ENCODE measurements at regions not wholly inside any gene's neighbourhood (a gene's known extent, or its start where the extent isn't known, plus 50 kb on each side); places are given as distances from the start of the nearest gene placed in this dataset.

DNA sequence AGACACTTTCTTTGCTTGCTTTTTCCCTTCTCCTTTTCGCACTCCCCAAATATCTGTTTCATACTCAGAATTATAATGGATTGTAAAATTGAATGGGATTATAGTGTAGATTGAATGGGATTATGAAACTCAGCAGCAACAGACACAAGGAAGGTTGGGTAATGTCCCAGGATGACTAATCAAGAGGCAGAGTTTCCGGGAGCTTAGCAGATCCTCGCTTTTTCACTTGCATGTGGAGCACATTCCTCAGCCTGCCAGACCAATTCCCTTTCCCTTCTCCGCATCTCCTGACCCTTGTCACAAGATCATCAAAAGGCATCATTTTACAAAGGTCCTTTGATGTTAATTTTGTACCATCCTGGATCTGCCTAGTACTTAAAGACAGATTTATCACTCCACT, 55.1 kb upstream of the SLC1A1 start:
- H3K27me3 Mint-ChIP-seq: no peaks in the 10 kb centered on the region
- no peak overlapping the region for H3K27ac Mint-ChIP-seq
- peaks cover 10% of the 10 kb centered on the region for H3K9me3 Mint-ChIP-seq
- no peak overlapping the region for H3K4me3 Mint-ChIP-seq
- ATAC-seq: no peak
- H3K36me3 Mint-ChIP-seq: no peaks in the 10 kb centered on the region
- H3K4me1 Mint-ChIP-seq: peaks cover 5% of the 10 kb centered on the region

DNA sequence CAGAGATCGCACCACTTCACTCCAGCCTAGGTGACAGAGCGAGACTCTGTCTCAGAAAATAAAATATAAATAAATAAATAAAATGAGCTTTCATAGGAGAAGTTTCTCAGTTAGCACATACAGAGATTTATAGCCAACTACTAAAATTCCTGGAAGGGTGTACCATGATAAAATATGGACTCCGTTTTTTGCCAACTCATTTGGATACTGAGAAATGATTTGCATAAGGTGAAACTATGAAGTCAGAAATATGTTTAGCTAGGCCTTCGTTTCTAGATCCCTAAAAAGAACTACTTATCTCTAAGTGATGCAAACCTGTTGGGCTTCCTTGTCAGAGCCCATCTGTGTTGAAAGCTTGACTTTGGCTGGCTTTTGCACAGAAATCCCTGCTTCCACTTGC, 56.9 kb upstream of the SLC1A1 start:
- no peaks in the 10 kb centered on the region for H3K36me3 Mint-ChIP-seq
- no peaks in the 10 kb centered on the region for H3K9me3 Mint-ChIP-seq
- H3K27me3 Mint-ChIP-seq: no peaks in the 10 kb centered on the region
- peaks cover 5% of the 10 kb centered on the region for H3K4me1 Mint-ChIP-seq
- H3K27ac Mint-ChIP-seq: no peak overlapping the region
- no peak overlapping the region for H3K4me3 Mint-ChIP-seq
- ATAC-seq: no peak

DNA sequence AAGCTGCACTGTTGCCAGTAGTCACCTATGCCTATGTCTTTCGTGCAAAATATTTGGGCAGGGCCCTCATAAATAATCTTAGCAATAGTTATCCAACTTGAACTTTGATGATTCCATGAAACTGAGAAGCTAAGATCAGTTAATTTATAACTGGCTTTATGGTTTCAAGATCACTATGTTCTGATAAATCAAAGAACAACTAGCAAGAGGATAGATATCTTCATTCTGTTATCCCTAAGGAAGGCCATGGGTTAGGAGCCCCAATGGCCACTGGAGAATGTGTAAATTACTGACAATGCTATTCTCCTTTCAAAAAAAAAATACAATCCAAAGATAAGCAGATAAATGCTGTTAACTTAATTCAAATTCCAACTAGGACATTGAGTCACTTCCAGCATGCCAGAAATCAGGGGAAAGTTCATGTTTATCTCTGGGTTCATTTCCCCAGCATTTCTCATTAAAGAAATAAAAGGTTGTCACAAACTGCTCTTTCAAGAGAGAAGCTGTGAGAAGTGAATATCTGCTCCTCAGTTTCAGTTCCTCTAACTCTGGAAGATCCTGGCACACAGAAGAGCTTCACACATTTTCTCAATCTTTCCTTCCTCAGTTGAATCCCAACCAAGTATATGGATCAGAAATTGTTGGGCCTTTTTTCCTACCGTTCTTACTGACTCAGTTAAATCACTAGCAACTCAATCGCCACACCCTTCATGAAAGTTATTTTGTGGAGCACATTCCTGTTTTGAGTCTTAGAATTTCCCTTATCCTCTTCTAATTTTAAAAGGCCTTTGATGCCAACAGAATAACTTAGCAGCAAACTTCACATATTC, 59.6 kb upstream of the SLC1A1 start:
- Mint-ChIP-seq H3K4me1 (peaks cover 12% of the 10 kb centered on the region), H3K36me3 (no peaks in the 10 kb centered on the region), H3K9me3 (no peaks in the 10 kb centered on the region), H3K27me3 (no peaks in the 10 kb centered on the region), H3K27ac (no peak overlapping the region), H3K4me3 (no peak overlapping the region)
- ATAC-seq: no peak

DNA sequence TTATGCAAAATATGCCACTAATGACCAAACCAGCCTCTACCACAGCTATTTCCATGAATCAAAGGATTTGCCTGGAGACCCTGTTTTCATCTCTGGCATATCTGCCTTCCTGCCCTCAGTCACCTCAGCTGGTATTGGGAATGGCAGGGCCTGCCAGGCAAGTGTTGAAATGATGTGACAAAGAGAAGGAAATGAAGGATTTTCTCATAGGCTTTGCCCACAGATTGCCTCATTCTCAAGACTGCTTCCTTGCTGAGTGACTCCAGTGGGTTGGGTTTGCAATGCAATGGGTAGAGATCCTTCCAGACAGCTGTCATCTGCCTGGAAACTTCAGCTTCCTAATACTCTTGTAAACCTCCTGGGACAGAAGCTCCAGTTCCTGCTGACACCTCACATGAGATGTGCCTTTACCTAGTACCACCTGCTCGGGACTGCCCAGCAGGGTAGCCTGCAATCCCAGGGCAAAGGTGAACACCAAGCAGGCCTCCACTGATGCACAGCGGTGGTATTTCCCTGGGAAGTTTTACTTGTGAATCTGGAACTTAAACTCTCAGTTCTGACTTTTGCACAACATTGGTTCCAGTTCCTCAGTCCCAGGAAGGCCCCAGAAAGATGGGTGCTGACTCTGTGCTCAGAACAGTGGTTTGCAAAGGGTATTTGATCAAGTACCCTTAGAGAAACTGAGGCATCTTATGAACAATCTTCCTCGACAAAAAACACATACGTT, 64.8 kb upstream of the SLC1A1 start:
- Mint-ChIP-seq H3K27ac (no peak overlapping the region), H3K27me3 (no peaks in the 10 kb centered on the region), H3K4me1 (peaks cover 6% of the 10 kb centered on the region), H3K9me3 (no peaks in the 10 kb centered on the region), H3K4me3 (no peak overlapping the region), H3K36me3 (no peaks in the 10 kb centered on the region)
- ATAC-seq: peak; percentile 66

DNA sequence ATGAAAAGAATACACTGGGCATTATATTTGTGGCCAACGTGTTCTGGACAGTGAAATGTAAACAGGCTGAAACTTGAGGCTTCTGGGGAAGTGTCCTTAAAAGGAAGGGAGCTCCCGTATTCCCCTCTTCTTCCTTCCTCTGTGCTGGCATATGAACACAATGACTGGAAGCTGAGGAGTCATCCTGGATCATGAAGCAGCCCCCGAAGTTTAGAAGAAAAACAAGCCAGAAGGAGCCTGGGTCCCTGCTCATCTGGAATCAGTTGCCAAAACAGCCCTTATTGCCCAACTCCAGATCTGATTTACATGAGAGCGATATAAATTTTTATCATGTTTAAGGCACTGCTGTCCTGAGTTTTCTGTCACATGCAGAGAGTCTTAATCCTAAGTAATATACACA, 65.4 kb upstream of the SLC1A1 start:
- Mint-ChIP-seq H3K9me3 (no peaks in the 10 kb centered on the region), H3K27ac (no peak overlapping the region), H3K4me3 (no peak overlapping the region), H3K36me3 (no peaks in the 10 kb centered on the region), H3K4me1 (peaks cover 6% of the 10 kb centered on the region), H3K27me3 (no peaks in the 10 kb centered on the region)
- no peak for ATAC-seq

DNA sequence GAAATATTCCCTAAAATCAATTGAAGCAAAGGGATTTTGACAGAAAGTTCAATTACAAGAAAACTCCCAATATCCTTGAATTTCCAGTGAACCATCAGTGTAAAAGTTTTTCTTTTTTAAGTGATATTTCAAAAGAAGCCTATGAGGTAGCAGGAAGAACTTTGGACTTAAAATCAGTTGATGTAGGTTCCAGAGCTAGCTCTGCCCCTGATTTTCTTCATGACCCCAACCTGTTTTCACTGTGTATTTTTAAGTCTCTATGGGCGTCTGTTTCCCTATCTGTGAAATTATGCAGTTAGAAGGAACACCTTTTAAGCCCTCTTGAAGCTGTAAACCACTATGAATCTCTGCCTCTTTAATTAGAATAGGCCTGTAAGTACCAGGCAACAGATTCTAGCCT, 66.2 kb upstream of the SLC1A1 start:
- Mint-ChIP-seq H3K36me3 (no peaks in the 10 kb centered on the region), H3K27me3 (no peaks in the 10 kb centered on the region), H3K27ac (no peak overlapping the region), H3K4me3 (no peak overlapping the region), H3K4me1 (peaks cover 6% of the 10 kb centered on the region), H3K9me3 (no peaks in the 10 kb centered on the region)
- ATAC-seq: no peak

DNA sequence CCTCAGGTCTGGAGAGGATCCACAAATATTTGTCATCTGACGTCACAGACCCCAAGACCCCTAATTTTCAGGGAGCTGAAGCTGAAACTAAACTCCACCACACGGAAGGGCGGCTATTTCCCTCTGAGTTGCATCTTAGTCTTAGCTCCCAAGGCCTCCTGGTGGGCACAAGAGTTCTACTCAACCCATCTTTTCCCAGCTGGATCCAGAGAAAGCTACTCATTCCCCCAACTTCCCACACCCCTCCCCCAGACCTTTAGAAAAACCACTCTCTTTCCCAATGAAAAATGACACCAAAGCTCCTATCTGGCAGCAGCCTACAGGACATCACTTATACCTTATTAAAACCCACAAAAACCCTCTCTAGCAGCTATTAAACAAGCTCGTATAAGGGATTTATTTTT, 67.1 kb upstream of the SLC1A1 start:
- H3K4me3 Mint-ChIP-seq: no peak overlapping the region
- no peak for ATAC-seq
- no peaks in the 10 kb centered on the region for H3K9me3 Mint-ChIP-seq
- H3K27ac Mint-ChIP-seq: no peak overlapping the region
- H3K4me1 Mint-ChIP-seq: peaks cover 6% of the 10 kb centered on the region
- H3K27me3 Mint-ChIP-seq: no peaks in the 10 kb centered on the region
- H3K36me3 Mint-ChIP-seq: no peaks in the 10 kb centered on the region

DNA sequence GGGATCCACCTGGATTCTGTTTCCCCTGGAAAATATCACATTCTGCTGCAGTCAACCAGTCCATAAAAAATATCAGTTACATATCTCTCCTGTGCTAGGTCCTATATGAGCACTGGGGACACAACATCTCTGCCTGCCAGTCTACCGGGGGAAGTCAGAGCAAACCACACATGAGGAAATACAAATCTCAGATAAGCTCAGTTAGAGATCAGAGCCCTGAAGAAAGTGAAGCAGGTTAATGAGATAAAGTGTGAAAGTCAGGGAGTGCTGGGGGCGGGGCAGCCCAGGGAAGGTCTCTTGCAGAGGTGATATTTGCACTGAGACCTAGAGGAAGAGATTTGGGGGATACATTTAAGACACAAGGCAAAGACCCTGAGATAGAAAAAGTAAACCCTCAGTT, 67.8 kb upstream of the SLC1A1 start:
- Mint-ChIP-seq H3K9me3 (no peaks in the 10 kb centered on the region), H3K27me3 (no peaks in the 10 kb centered on the region), H3K4me3 (no peak overlapping the region), H3K36me3 (no peaks in the 10 kb centered on the region), H3K4me1 (peaks cover 6% of the 10 kb centered on the region), H3K27ac (no peak overlapping the region)
- ATAC-seq: peak; percentile 46

DNA sequence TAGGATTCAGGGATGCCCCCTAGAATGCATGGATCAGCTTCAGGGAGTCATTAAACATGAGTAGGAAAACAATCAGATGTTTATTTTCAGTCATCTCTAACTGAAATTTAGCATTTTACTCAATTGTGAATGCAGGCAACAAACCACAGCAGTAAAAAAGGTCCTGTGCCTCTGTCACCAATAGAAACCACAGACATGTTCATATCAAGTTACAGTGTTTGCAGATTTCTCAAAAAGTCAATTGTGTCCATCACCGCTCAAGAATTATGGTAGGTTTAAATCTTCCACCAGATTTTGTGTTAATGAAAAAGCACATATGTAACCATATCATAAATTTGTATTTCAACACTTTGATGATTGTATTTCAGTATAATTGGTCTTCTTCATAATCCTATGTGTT, 68.4 kb upstream of the SLC1A1 start:
- Mint-ChIP-seq H3K36me3 (no peaks in the 10 kb centered on the region), H3K9me3 (no peaks in the 10 kb centered on the region), H3K4me3 (no peak overlapping the region), H3K27me3 (no peaks in the 10 kb centered on the region), H3K4me1 (peaks cover 6% of the 10 kb centered on the region), H3K27ac (no peak overlapping the region)
- ATAC-seq: no peak

DNA sequence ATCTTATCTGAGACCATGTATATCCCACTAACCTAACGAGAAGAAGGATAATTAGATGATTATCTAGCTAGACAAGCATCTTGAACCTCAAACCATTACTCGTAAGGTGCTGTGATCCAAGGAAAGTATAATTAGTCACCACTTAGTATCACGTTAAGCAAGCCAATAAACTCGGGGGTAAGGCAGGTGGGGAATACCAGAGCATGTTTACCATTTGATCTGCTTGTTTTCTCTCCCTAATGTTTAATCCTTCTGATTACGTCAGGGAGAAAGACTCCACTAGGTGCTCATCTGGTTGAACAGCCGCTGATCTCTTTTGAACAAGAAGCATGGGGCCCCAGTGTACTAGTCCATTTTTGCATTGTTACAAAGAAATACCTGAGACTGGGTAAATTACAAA, 69.9 kb upstream of the SLC1A1 start:
- Mint-ChIP-seq H3K27me3 (no peaks in the 10 kb centered on the region), H3K27ac (no peak overlapping the region), H3K36me3 (no peaks in the 10 kb centered on the region), H3K4me3 (no peak overlapping the region), H3K4me1 (no peaks in the 10 kb centered on the region), H3K9me3 (no peaks in the 10 kb centered on the region)
- no peak for ATAC-seq

DNA sequence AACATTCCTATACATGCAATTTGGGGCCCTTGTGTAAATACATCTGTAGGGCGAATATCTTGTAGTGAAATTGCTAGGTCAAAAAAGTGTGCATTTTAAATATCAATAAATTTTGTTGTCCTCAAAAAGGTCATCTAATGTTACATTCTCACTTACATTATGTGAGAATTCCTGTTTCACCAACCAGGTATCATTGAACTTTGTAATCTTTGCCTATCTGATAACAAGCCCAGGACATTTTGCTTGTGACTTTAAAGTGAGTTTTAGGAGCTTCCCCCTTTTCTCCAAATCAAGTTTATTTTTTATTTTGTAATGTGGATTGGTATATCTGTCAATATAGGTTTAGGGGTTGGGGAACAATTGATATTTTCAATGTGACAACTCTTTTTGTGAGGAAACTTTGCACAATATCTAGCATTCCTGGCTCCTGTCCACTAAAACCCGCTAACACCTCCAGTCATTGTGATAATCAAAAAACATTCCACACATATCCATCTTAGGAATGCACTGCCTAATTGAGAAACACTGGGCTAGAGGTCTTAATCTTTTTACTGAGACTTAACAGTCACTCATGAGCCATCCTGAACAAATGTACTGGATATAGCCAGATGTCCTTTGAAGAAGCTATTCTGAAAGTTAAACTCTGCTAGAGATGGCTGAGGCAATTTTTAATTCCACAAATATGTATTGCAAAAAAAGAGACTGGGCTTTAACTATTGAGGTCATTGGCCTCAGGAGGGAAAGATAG, 72.5 kb upstream of the SLC1A1 start:
- H3K27ac Mint-ChIP-seq: no peak overlapping the region
- no peaks in the 10 kb centered on the region for H3K36me3 Mint-ChIP-seq
- no peak overlapping the region for H3K4me3 Mint-ChIP-seq
- ATAC-seq: no peak
- H3K9me3 Mint-ChIP-seq: no peaks in the 10 kb centered on the region
- H3K27me3 Mint-ChIP-seq: no peaks in the 10 kb centered on the region
- no peaks in the 10 kb centered on the region for H3K4me1 Mint-ChIP-seq

DNA sequence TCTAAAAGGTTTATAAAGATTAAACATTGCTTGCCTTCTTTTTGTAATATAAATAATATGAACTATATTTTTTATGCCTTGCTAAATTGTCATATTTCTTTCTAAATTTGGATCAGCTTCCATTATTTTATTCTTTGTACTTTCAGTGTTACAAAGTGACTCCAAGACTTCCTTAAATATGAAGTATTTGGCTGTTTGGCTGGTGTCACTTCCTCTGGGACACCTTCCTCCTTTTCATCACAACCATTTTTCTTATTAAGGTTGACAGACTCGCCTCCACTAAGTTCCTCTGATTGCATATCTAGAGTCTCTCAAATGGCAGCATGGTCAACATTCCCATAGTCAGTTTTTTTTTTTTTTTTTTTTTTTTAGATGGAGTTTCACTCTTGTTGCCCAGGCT, 73.8 kb upstream of the SLC1A1 start:
- no peaks in the 10 kb centered on the region for H3K27me3 Mint-ChIP-seq
- H3K36me3 Mint-ChIP-seq: no peaks in the 10 kb centered on the region

DNA sequence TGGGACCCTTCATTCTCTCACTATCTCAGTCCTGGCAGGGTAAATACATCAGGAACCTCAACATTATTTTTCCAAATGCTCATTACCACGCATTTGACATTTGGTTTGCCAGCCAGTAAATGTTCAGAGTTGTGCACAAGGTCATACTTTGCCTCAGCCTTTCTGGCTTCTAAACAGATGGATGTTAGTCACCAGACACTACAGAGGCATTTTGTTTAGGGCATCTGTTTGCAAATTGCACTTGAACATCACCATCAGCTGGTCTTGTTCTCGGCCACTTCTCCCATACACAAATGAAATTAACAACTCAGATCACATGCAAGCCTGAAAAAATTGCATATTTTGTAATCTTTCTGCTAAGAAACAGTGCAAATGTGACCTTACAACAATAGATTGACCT, 75.0 kb upstream of the SLC1A1 start:
- H3K4me3 Mint-ChIP-seq: no peak overlapping the region
- H3K27ac Mint-ChIP-seq: no peak overlapping the region
- H3K9me3 Mint-ChIP-seq: no peaks in the 10 kb centered on the region
- no peak for ATAC-seq
- H3K27me3 Mint-ChIP-seq: no peaks in the 10 kb centered on the region
- H3K4me1 Mint-ChIP-seq: no peaks in the 10 kb centered on the region
- H3K36me3 Mint-ChIP-seq: no peaks in the 10 kb centered on the region

More for the DNA sequence above, 73.8 kb upstream of the SLC1A1 start:
- H3K9me3 Mint-ChIP-seq: no peaks in the 10 kb centered on the region
- no peak for ATAC-seq
- no peaks in the 10 kb centered on the region for H3K4me1 Mint-ChIP-seq
- H3K4me3 Mint-ChIP-seq: no peak overlapping the region
- H3K27ac Mint-ChIP-seq: no peak overlapping the region

DNA sequence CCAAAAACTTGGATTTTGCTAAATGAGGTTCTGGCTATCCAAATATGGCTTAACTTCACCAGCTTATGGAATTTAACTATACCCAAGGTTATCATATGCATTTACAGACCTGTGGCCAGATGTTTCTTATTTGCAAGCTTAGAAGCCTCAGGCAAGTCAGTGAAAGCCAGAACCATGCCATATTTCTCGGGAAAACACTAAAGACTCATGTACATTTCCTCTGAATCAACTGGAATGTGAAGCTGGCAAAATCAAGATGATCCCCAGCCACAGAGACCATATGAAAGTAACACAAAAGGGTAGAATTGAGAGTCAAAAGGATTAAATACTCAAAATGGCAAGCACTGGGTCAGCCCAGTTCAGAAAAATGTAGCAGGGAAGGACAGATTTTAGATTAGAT, 76.4 kb upstream of the SLC1A1 start:
- Mint-ChIP-seq H3K9me3 (no peaks in the 10 kb centered on the region), H3K4me3 (no peak overlapping the region), H3K36me3 (no peaks in the 10 kb centered on the region), H3K4me1 (no peaks in the 10 kb centered on the region), H3K27me3 (no peaks in the 10 kb centered on the region), H3K27ac (no peak overlapping the region)
- ATAC-seq: no peak

DNA sequence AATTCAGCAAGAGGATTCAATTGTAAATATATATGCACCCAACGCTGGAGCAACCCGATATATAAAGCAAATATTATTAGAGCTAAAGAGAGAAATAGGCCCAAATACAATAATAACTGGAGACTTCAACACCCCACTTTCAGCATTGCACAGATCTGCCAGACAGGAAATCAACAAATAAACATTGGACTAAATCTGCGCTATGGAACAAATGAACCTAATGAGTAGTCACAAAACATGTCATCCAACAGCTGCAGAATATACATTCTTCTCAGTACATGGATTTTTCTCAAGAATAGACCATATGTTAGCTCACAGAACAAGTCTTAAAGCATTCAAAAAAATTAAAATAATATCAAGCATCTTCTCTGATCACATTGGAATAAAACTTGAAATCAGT, 86.1 kb upstream of the SLC1A1 start:
- no peak overlapping the region for H3K4me3 Mint-ChIP-seq
- H3K27me3 Mint-ChIP-seq: peaks cover 15% of the 10 kb centered on the region
- H3K36me3 Mint-ChIP-seq: peaks cover 7% of the 10 kb centered on the region
- ATAC-seq: no peak
- no peak overlapping the region for H3K27ac Mint-ChIP-seq
- H3K4me1 Mint-ChIP-seq: no peaks in the 10 kb centered on the region
- H3K9me3 Mint-ChIP-seq: peaks cover 22% of the 10 kb centered on the region
